WTC11 (cell line): ENCODE measurements at regions not wholly inside any gene's neighbourhood (a gene's known extent, or its start where the extent isn't known, plus 50 kb on each side); places are given as distances from the start of the nearest gene placed in this dataset.

Experiments used
- ATAC-seq: fragments of 200-7000 bp; cut with Tn5 transposase; 2 replicates; pipeline ENCODE4 v1.10.0; 2021; ENCODE audit warnings: mild to moderate bottlenecking, moderate library complexity
- CTCF ChIA-PET: fragments of 300-600 bp; sonication (Branson Sonifier 250); formaldehyde crosslinking; loops from one replicate; lab custom pipeline; 2021; ENCODE audit warnings: antibody characterized with exemption; lab: Charles Lee
- POLR2A ChIA-PET: fragments of 350-600 bp; sonication (Branson Sonifier 250); formaldehyde crosslinking; loops from one replicate; lab custom pipeline; 2021; ENCODE audit warnings: antibody characterized with exemption; lab: Charles Lee
- DNase-seq: peaks from one replicate; pipeline ENCODE4 v3.0.0; 2021; ENCODE audit warnings: low spot score
- H3K27ac Mint-ChIP-seq: 2 replicates; pipeline ENCODE4 v1.8.0; 2021; ENCODE audit warnings: mixed read lengths
- H3K27me3 Mint-ChIP-seq: 2 replicates; pipeline ENCODE4 v1.8.0; 2021; ENCODE audit warnings: low read depth, mild to moderate bottlenecking, moderate library complexity, mixed read lengths
- H3K36me3 Mint-ChIP-seq: 2 replicates; pipeline ENCODE4 v1.8.0; 2021; ENCODE audit warnings: mixed read lengths
- H3K4me1 Mint-ChIP-seq: 2 replicates; pipeline ENCODE4 v1.8.0; 2022; ENCODE audit warnings: mixed read lengths
- H3K4me3 Mint-ChIP-seq: 2 replicates; pipeline ENCODE4 v1.8.0; 2021; ENCODE audit warnings: mild to moderate bottlenecking, moderate library complexity, mixed read lengths
- H3K9me3 Mint-ChIP-seq: 2 replicates; pipeline ENCODE4 v1.8.0; 2021; ENCODE audit warnings: mixed read lengths
- CREM ChIP-seq: sonication (generic); formaldehyde crosslinking; IDR thresholded peaks from 2 replicates; pipeline ENCODE4 v1.8.1; 2022; ENCODE audit warnings: mild to moderate bottlenecking, missing genetic modification reagents, moderate library complexity
- ELF4 ChIP-seq: sonication (generic); formaldehyde crosslinking; IDR thresholded peaks from 2 replicates; pipeline ENCODE4 v1.8.1; 2022; ENCODE audit warnings: low read depth, mild to moderate bottlenecking, moderate library complexity, missing genetic modification reagents
- GRHL2 ChIP-seq: fragments of 250-450 bp; sonication (Bioruptor Pico); IDR thresholded peaks from 2 replicates; pipeline ENCODE4 v1.8.0; 2022; ENCODE audit warnings: mild to moderate bottlenecking, moderate library complexity; ENCODE audit not compliant: insufficient replicate concordance, severe bottlenecking
- GTF2I ChIP-seq: fragments of 250-450 bp; sonication (Bioruptor Pico); conservative IDR thresholded peaks from 2 replicates; pipeline ENCODE4 v1.4.0; 2021; ENCODE audit warnings: mild to moderate bottlenecking
- NFE2L1 ChIP-seq: sonication (generic); formaldehyde crosslinking; IDR thresholded peaks from 2 replicates; pipeline ENCODE4 v1.8.1; 2023; ENCODE audit warnings: missing genetic modification reagents
- NR3C1 ChIP-seq: sonication (generic); formaldehyde crosslinking; conservative IDR thresholded peaks from 2 replicates; pipeline ENCODE4 v1.8.1; 2023; ENCODE audit warnings: low read depth, mild to moderate bottlenecking, missing genetic modification reagents
- SOX15 ChIP-seq: fragments of 250-450 bp; sonication (Bioruptor Pico); IDR thresholded peaks from 2 replicates; pipeline ENCODE4 v1.9.0; 2021; ENCODE audit warnings: mild to moderate bottlenecking
- ZNF138 ChIP-seq: sonication (generic); formaldehyde crosslinking; conservative IDR thresholded peaks from 2 replicates; pipeline ENCODE4 v1.8.1; 2022; ENCODE audit warnings: mild to moderate bottlenecking, moderate library complexity, missing genetic modification reagents
- ZNF232 ChIP-seq: sonication (generic); formaldehyde crosslinking; IDR thresholded peaks from 2 replicates; pipeline ENCODE4 v1.8.0; 2022; ENCODE audit warnings: mild to moderate bottlenecking, missing genetic modification reagents
- ZNF416 ChIP-seq: fragments of 250-450 bp; sonication (Bioruptor Pico); IDR thresholded peaks from 2 replicates; pipeline ENCODE4 v1.9.0; 2021; ENCODE audit warnings: mild to moderate bottlenecking, inconsistent platforms
- TF ChIP-seq, protein P1 (sequence below): sonication (generic); formaldehyde crosslinking; IDR thresholded peaks from 2 replicates; pipeline ENCODE4 v1.8.1; 2023; ENCODE audit warnings: mild to moderate bottlenecking, missing genetic modification reagents
- TF ChIP-seq, protein P2 (sequence below): sonication (generic); formaldehyde crosslinking; IDR thresholded peaks from 2 replicates; pipeline ENCODE4 v1.8.1; 2022; ENCODE audit warnings: missing genetic modification reagents, borderline replicate concordance
- TF ChIP-seq, protein P3 (sequence below): sonication (generic); formaldehyde crosslinking; IDR thresholded peaks from 2 replicates; pipeline ENCODE4 v1.8.1; 2022; ENCODE audit warnings: mild to moderate bottlenecking, moderate library complexity, missing genetic modification reagents
- TF ChIP-seq, protein P4 (sequence below): sonication (generic); formaldehyde crosslinking; IDR thresholded peaks from 2 replicates; pipeline ENCODE4 v1.8.1; 2022; ENCODE audit warnings: low read depth, mild to moderate bottlenecking, moderate library complexity, missing genetic modification reagents, borderline replicate concordance
- TF ChIP-seq, protein P5 (sequence below): sonication (generic); formaldehyde crosslinking; IDR thresholded peaks from 2 replicates; pipeline ENCODE4 v1.8.1; 2023; ENCODE audit warnings: mild to moderate bottlenecking, missing genetic modification reagents, moderate library complexity
- TF ChIP-seq, protein P6 (sequence below): fragments of 250-450 bp; sonication (Bioruptor Pico); IDR thresholded peaks from 2 replicates; pipeline ENCODE4 v1.9.0; 2021; ENCODE audit warnings: mild to moderate bottlenecking, borderline replicate concordance
- TF ChIP-seq, protein P7 (sequence below): sonication (generic); formaldehyde crosslinking; IDR thresholded peaks from 2 replicates; pipeline ENCODE4 v1.8.0; 2022; ENCODE audit warnings: missing genetic modification reagents
- TF ChIP-seq, protein P8 (sequence below): sonication (generic); formaldehyde crosslinking; IDR thresholded peaks from 2 replicates; pipeline ENCODE4 v1.8.0; 2022; ENCODE audit warnings: mild to moderate bottlenecking, missing genetic modification reagents

DNA sequence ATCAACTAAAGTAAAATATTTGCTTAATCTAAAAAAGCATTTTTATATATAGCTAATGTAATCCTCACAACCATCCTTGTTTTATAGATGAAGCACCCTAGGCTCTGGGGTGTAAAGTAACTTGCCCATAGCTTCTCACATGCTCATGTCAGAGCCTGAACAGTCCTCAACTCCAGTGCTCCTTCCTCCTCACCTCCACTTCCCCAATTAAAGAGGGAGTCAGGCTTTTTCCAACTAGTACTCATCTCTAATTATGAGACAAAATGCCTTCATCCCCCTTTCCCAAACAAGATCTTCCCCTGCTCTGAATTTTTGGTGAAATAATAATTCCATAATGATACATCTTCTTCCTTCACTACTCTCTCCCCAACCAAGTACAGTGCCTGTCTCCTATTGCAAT lies 290.8 kb upstream of the PRDM1 start (continued):
- TF ChIP-seq, protein P1, sequence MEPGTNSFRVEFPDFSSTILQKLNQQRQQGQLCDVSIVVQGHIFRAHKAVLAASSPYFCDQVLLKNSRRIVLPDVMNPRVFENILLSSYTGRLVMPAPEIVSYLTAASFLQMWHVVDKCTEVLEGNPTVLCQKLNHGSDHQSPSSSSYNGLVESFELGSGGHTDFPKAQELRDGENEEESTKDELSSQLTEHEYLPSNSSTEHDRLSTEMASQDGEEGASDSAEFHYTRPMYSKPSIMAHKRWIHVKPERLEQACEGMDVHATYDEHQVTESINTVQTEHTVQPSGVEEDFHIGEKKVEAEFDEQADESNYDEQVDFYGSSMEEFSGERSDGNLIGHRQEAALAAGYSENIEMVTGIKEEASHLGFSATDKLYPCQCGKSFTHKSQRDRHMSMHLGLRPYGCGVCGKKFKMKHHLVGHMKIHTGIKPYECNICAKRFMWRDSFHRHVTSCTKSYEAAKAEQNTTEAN (CRISPR knock-in tag), result no peak
- TF ChIP-seq, protein P2, sequence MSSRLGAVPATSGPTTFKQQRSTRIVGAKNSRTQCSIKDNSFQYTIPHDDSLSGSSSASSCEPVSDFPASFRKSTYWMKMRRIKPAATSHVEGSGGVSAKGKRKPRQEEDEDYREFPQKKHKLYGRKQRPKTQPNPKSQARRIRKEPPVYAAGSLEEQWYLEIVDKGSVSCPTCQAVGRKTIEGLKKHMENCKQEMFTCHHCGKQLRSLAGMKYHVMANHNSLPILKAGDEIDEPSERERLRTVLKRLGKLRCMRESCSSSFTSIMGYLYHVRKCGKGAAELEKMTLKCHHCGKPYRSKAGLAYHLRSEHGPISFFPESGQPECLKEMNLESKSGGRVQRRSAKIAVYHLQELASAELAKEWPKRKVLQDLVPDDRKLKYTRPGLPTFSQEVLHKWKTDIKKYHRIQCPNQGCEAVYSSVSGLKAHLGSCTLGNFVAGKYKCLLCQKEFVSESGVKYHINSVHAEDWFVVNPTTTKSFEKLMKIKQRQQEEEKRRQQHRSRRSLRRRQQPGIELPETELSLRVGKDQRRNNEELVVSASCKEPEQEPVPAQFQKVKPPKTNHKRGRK, result no peak
- no peak for TF ChIP-seq NFE2L1 (CRISPR knock-in tag)
- TF ChIP-seq, protein P3, sequence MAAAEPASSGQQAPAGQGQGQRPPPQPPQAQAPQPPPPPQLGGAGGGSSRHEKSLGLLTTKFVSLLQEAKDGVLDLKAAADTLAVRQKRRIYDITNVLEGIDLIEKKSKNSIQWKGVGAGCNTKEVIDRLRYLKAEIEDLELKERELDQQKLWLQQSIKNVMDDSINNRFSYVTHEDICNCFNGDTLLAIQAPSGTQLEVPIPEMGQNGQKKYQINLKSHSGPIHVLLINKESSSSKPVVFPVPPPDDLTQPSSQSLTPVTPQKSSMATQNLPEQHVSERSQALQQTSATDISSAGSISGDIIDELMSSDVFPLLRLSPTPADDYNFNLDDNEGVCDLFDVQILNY, result no peak
- TF ChIP-seq SOX15, result no peak

DNA sequence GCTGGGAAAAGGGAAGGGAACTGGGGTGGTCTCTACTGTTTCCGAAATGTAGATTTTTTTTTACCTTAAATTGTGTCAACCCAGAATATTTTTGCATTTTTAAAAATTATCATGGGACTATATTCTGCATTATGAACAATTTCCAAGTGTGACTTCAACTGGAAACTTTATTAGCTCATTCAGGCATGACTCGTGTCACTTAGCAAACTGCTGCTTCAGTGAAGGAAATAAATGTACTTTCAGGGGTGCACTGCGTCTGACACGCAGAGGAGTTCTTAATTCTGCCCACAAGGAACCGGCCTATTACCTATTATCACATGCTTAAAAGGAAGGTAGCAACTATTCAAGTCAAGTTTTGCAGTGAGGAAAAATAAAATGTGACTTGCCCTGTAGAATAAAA lies 291.3 kb upstream of the PRDM1 start:
- H3K4me3 Mint-ChIP-seq, result no peak overlapping the region
- ATAC-seq, result no peak
- no peak for DNase-seq
- CTCF ChIA-PET, result no interaction called here
- H3K9me3 Mint-ChIP-seq, result no peaks in the 10 kb centered on the region
- H3K27me3 Mint-ChIP-seq, result no peaks in the 10 kb centered on the region; the same call in 1 of the 2 replicates
- H3K27ac Mint-ChIP-seq, result no peak overlapping the region
- H3K36me3 Mint-ChIP-seq, result no peaks in the 10 kb centered on the region
- TF ChIP-seq CREM (CRISPR knock-in tag) (no peak), NFE2L1 (CRISPR knock-in tag) (no peak), ZNF138 (CRISPR knock-in tag) (no peak), GTF2I (no peak), ZNF416 (CRISPR knock-in tag) (no peak), GRHL2 (no peak), ZNF232 (no peak), NR3C1 (CRISPR knock-in tag) (no peak), ELF4 (CRISPR knock-in tag) (no peak)
- TF ChIP-seq, protein P4, sequence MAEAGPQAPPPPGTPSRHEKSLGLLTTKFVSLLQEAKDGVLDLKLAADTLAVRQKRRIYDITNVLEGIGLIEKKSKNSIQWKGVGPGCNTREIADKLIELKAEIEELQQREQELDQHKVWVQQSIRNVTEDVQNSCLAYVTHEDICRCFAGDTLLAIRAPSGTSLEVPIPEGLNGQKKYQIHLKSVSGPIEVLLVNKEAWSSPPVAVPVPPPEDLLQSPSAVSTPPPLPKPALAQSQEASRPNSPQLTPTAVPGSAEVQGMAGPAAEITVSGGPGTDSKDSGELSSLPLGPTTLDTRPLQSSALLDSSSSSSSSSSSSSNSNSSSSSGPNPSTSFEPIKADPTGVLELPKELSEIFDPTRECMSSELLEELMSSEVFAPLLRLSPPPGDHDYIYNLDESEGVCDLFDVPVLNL (CRISPR knock-in tag), result no peak
- TF ChIP-seq, protein P5, sequence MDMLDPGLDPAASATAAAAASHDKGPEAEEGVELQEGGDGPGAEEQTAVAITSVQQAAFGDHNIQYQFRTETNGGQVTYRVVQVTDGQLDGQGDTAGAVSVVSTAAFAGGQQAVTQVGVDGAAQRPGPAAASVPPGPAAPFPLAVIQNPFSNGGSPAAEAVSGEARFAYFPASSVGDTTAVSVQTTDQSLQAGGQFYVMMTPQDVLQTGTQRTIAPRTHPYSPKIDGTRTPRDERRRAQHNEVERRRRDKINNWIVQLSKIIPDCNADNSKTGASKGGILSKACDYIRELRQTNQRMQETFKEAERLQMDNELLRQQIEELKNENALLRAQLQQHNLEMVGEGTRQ (CRISPR knock-in tag), result no peak
- TF ChIP-seq, protein P6, sequence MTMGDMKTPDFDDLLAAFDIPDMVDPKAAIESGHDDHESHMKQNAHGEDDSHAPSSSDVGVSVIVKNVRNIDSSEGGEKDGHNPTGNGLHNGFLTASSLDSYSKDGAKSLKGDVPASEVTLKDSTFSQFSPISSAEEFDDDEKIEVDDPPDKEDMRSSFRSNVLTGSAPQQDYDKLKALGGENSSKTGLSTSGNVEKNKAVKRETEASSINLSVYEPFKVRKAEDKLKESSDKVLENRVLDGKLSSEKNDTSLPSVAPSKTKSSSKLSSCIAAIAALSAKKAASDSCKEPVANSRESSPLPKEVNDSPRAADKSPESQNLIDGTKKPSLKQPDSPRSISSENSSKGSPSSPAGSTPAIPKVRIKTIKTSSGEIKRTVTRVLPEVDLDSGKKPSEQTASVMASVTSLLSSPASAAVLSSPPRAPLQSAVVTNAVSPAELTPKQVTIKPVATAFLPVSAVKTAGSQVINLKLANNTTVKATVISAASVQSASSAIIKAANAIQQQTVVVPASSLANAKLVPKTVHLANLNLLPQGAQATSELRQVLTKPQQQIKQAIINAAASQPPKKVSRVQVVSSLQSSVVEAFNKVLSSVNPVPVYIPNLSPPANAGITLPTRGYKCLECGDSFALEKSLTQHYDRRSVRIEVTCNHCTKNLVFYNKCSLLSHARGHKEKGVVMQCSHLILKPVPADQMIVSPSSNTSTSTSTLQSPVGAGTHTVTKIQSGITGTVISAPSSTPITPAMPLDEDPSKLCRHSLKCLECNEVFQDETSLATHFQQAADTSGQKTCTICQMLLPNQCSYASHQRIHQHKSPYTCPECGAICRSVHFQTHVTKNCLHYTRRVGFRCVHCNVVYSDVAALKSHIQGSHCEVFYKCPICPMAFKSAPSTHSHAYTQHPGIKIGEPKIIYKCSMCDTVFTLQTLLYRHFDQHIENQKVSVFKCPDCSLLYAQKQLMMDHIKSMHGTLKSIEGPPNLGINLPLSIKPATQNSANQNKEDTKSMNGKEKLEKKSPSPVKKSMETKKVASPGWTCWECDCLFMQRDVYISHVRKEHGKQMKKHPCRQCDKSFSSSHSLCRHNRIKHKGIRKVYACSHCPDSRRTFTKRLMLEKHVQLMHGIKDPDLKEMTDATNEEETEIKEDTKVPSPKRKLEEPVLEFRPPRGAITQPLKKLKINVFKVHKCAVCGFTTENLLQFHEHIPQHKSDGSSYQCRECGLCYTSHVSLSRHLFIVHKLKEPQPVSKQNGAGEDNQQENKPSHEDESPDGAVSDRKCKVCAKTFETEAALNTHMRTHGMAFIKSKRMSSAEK (CRISPR knock-in tag), result no peak
- TF ChIP-seq, protein P7, sequence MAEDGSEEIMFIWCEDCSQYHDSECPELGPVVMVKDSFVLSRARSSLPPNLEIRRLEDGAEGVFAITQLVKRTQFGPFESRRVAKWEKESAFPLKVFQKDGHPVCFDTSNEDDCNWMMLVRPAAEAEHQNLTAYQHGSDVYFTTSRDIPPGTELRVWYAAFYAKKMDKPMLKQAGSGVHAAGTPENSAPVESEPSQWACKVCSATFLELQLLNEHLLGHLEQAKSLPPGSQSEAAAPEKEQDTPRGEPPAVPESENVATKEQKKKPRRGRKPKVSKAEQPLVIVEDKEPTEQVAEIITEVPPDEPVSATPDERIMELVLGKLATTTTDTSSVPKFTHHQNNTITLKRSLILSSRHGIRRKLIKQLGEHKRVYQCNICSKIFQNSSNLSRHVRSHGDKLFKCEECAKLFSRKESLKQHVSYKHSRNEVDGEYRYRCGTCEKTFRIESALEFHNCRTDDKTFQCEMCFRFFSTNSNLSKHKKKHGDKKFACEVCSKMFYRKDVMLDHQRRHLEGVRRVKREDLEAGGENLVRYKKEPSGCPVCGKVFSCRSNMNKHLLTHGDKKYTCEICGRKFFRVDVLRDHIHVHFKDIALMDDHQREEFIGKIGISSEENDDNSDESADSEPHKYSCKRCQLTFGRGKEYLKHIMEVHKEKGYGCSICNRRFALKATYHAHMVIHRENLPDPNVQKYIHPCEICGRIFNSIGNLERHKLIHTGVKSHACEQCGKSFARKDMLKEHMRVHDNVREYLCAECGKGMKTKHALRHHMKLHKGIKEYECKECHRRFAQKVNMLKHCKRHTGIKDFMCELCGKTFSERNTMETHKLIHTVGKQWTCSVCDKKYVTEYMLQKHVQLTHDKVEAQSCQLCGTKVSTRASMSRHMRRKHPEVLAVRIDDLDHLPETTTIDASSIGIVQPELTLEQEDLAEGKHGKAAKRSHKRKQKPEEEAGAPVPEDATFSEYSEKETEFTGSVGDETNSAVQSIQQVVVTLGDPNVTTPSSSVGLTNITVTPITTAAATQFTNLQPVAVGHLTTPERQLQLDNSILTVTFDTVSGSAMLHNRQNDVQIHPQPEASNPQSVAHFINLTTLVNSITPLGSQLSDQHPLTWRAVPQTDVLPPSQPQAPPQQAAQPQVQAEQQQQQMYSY (CRISPR knock-in tag), result no peak
- TF ChIP-seq, protein P8, sequence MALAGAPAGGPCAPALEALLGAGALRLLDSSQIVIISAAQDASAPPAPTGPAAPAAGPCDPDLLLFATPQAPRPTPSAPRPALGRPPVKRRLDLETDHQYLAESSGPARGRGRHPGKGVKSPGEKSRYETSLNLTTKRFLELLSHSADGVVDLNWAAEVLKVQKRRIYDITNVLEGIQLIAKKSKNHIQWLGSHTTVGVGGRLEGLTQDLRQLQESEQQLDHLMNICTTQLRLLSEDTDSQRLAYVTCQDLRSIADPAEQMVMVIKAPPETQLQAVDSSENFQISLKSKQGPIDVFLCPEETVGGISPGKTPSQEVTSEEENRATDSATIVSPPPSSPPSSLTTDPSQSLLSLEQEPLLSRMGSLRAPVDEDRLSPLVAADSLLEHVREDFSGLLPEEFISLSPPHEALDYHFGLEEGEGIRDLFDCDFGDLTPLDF (CRISPR knock-in tag), result no peak
- H3K4me1 Mint-ChIP-seq, result peaks cover 10% of the 10 kb centered on the region
- POLR2A ChIA-PET, result no interaction called here
